GM23338 (cell line): ENCODE measurements at regions not wholly inside any gene's neighbourhood (a gene's known extent, or its start where the extent isn't known, plus 50 kb on each side); places are given as distances from the start of the nearest gene placed in this dataset.

ENCODE experiments used
- CREB1 ChIP-seq: fragments of 250-450 bp; sonication (Bioruptor Pico); IDR thresholded peaks from 2 replicates; pipeline ENCODE4 v1.5.0; 2020; ENCODE audit warnings: low read depth, mild to moderate bottlenecking, moderate library complexity
- CTCF ChIP-seq, 2 experiments: fragments of 200-600 bp in 1 of 2; sonication (generic) in 1 of 2; conservative IDR thresholded peaks; 2 replicates each; pipeline versions ENCODE4 v1.5.1 to v1.6.1; 2016 to 2017; ENCODE audit warnings: antibody characterized with exemption in 2 of 2, low read depth in 2 of 2, mild to moderate bottlenecking in 2 of 2, moderate library complexity in 1 of 2
- ETS1 ChIP-seq: IDR thresholded peaks from 2 replicates; pipeline ENCODE4 v1.6.1; 2016; ENCODE audit warnings: antibody characterized with exemption
- EZH2 ChIP-seq: fragments of 200-600 bp; sonication (generic); IDR thresholded peaks from one replicate; pipeline ENCODE4 v1.8.0; 2017; ENCODE audit warnings: antibody characterized with exemption, mild to moderate bottlenecking, low read depth; ENCODE audit not compliant: unreplicated experiment
- EZH2phosphoT487 ChIP-seq: fragments of 200-600 bp; sonication (generic); IDR thresholded peaks from one replicate; pipeline ENCODE4 v1.8.1; 2018; ENCODE audit warnings: antibody characterized with exemption; ENCODE audit not compliant: unreplicated experiment
- JUNB ChIP-seq: IDR thresholded peaks from one replicate; pipeline ENCODE4 v1.6.1; 2016; ENCODE audit warnings: antibody characterized with exemption; ENCODE audit not compliant: unreplicated experiment
- POLR2AphosphoS5 ChIP-seq: IDR thresholded peaks from 2 replicates; pipeline ENCODE4 v1.6.1; 2016; ENCODE audit warnings: antibody characterized with exemption, low read depth
- REST ChIP-seq: IDR thresholded peaks from one replicate; pipeline ENCODE4 v1.6.1; 2018; ENCODE audit warnings: antibody characterized with exemption; ENCODE audit not compliant: unreplicated experiment
- STAT1 ChIP-seq: IDR thresholded peaks from one replicate; pipeline ENCODE4 v1.6.1; 2016; ENCODE audit warnings: antibody characterized with exemption; ENCODE audit not compliant: unreplicated experiment
- ZNF114 ChIP-seq: fragments of 250-450 bp; sonication (Bioruptor Pico); IDR thresholded peaks from 2 replicates; pipeline ENCODE4 v1.5.0; 2020; ENCODE audit warnings: mild to moderate bottlenecking, moderate library complexity
- ZNF331 ChIP-seq: fragments of 250-450 bp; sonication (Bioruptor Pico); IDR thresholded peaks from 2 replicates; pipeline ENCODE4 v1.5.0; 2020; ENCODE audit warnings: low read depth, mild to moderate bottlenecking, moderate library complexity
- ZNF462 ChIP-seq: fragments of 250-450 bp; sonication (Bioruptor Pico); IDR thresholded peaks from 2 replicates; pipeline ENCODE4 v1.5.0; 2020; ENCODE audit warnings: mild to moderate bottlenecking, moderate library complexity

GRCh38 chr9:79929285-79929684, 357.5 kb downstream of the TLE4 start:
- TF ChIP-seq EZH2 (no peak), CTCF (conservative IDR thresholded peaks at IDR 0.05; ENCODE audit: low read depth in 2 of 2) (no peak), EZH2phosphoT487 (no peak), REST (no peak), ETS1 (no peak), JUNB (no peak), CREB1 (CRISPR knock-in tag) (no peak), POLR2AphosphoS5 (no peak), ZNF462 (CRISPR knock-in tag) (no peak), ZNF331 (CRISPR knock-in tag) (no peak), STAT1 (no peak), ZNF114 (CRISPR knock-in tag) (no peak)
